ENCODE measurements at regions not wholly inside any gene's neighbourhood (a gene's known extent, or its start where the extent isn't known, plus 50 kb on each side); places are given as distances from the start of the nearest gene placed in this dataset.

DNA sequence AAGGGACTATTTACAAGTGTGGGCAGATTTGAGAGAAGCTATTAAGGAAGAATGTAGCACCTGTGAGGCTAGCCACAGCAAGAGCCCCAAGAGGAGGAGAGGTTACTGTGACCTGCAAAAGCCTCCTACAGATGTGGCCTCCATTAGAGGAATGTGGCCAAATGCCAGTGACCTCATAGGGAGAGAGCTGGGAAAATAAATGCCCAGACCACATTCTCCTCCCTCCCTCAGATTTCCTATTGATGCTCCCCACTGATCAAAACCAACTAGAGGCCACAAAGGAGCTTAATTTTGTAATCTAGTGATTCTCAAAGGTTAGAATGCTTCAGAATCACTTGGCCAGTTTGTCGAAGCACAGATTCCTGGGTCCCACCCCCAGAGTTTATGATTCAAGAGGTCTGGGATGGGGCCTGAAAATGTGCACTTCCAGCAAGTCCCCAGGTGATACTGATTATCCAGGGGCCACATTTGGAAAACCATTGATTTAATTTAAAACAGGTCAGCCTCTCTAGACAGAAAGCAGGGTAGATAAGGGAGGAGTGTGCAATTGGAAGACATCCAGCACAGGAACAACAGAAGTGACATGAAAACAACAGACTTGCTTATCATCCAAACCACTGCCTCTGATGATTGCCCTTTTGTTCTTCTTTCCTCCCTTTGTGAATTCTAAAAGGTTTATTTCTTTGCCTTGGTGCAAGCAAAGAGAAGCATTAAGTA is 61.2 kb upstream of the RBBP8 start:
- DNase-seq, result no peak

DNA sequence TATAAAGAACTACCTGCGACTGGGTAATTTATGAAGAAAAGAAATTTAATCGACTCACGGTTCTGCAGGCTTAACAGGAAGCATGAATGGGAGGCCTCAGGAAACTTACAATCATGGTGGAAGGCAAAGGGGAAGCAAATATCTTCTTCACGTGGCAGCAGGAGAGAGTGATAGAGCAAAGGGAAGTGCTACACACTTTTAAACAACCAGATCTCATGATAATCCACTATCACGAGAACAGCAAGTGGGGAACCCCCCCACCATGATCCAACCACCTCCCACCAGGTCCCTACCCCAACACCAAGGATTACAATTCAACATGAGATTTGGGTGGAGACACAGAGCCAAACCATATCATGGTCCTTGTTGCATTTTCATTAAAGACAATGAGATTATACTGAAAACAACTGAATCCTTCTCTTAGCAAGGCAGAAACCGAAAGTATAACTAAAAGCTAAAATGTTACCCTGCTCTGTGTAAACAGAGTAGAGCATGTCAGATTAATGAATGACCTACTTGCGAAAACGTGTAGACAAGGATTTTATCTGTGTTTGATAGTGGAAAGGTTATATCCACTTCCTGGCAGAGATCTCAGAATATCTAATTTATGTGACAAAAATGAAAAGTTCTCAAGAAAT is 60.1 kb upstream of the RBBP8 start:
- DNase-seq, result no peak

DNA sequence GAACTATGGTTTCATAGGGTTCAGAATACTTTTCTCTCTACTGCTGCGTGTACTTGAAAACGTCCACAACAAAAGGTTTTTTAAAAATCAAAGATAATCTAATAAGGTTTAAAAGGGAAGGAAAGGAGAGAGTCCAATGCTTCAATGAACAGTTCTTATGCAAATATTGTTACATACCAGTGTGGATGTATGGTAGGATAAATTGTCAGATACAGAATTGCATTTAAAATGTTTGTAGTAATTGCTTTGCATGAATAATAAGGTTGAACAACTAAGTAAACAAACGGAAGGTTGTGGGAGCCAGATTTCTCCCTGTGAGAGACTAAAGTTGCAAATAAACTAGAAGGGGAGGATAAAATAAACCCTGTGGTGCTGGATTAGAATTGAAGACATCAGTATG is 53.8 kb upstream of the RBBP8 start:
- no peak for DNase-seq

DNA sequence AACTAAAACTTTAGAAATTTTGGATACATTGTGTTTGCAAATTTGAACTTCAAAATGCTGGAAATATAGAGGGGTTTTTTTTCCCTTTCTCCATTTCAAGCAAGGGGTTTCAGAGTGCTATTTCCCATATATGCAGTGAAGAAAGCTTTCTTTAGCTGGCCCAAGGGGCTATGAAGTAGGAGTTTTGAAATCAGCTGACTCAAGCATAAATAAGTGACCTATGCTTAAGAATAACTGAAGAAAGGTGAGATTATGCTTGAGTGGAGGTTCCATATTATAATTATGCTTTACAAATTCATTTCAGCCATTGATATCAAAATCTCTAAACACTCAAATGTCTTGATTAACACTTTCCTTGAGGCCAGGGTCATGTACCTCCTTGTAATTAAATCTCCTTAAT is 51.0 kb upstream of the RBBP8 start:
- no peak for DNase-seq

DNA sequence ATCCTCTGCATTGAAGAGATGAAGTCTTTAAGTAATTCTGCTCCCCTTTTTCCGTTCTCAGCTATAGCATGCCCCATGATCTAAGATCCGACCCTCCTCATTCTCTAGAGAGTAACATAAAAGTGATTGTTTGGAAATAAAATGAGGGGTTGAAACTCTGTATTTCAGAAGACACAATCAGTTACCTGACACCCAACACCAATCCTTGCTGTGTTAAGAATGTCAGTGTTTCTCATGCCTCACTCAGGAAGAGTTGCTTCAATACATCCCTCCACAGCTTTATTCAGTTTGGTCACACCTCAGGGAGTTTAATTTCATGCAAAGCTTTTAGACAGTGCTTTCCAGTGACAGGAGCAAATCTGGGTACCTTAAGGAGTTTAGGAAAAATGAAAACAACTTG is 49.9 kb upstream of the RBBP8 start:
- DNase-seq, result no peak
